CD14-positive monocyte (primary cell): ENCODE measurements at regions not wholly inside any gene's neighbourhood (a gene's known extent, or its start where the extent isn't known, plus 50 kb on each side); places are given as distances from the start of the nearest gene placed in this dataset.

Source experiments
- DNase-seq, 3 donors: peaks; one replicate each; pipeline ENCODE4 v3.0.0-alpha.2; 2011 to 2022
- H2AFZ ChIP-seq: 2 replicates; pipeline ENCODE4 v1.6.0; 2012; ENCODE audit warnings: mild to moderate bottlenecking, low read depth, low read length, inconsistent platforms; ENCODE audit not compliant: insufficient read depth, poor library complexity, severe bottlenecking
- H3K27ac ChIP-seq, 2 donors: 1 replicate in 1 of 2; 2 replicates in 1 of 2; pipeline ENCODE4 v1.5.1; 2012 to 2013; ENCODE audit warnings: low read length in 2 of 2, control low read depth in 1 of 2, inconsistent platforms in 1 of 2, low read depth in 1 of 2, mild to moderate bottlenecking in 1 of 2
- H3K27me3 ChIP-seq, 2 donors: one replicate each; pipeline versions ENCODE4 v1.6.0 to v1.6.1; 2011 to 2013; ENCODE audit warnings: low read length in 2 of 2; ENCODE audit not compliant: control insufficient read depth in 2 of 2, insufficient read depth in 2 of 2
- H3K36me3 ChIP-seq, 2 donors: replicated peaks in 1 of 2; 1 replicate in 1 of 2; 2 replicates in 1 of 2; pipeline versions ENCODE4 v1.5.1 to v1.6.1; 2012 to 2013; ENCODE audit warnings: low read length in 2 of 2, control low read depth in 1 of 2, inconsistent platforms in 1 of 2, mild to moderate bottlenecking in 1 of 2; ENCODE audit not compliant: insufficient read depth in 2 of 2, control insufficient read depth in 1 of 2
- H3K4me1 ChIP-seq, 2 donors: 1 replicate in 1 of 2; 2 replicates in 1 of 2; pipeline versions ENCODE4 v1.5.1 to v1.6.1; 2012 to 2013; ENCODE audit warnings: low read length in 2 of 2, control low read depth in 1 of 2, inconsistent platforms in 1 of 2, mild to moderate bottlenecking in 1 of 2, moderate library complexity in 1 of 2; ENCODE audit not compliant: insufficient read depth in 2 of 2, control insufficient read depth in 1 of 2
- H3K4me2 ChIP-seq: replicated peaks from 2 replicates; pipeline ENCODE3; 2012; ENCODE audit warnings: low read length, moderate library complexity, mild to moderate bottlenecking; ENCODE audit not compliant: poor library complexity, severe bottlenecking; ENCODE audit errors: extremely low read depth
- H3K4me3 ChIP-seq, 3 experiments: fragments of 200-600 bp in 1 of 3; sonication (generic) in 1 of 3; replicated peaks in 1 of 3; 1 replicate in 2 of 3; 2 replicates in 1 of 3; pipeline ENCODE4 v1.5.1; 2011 to 2013; ENCODE audit warnings: low read length in 3 of 3, mild to moderate bottlenecking in 3 of 3, control low read depth in 2 of 3, low read depth in 2 of 3, inconsistent platforms in 1 of 3, moderate library complexity in 1 of 3
- H3K79me2 ChIP-seq: 2 replicates; pipeline ENCODE4 v1.6.0; 2012; ENCODE audit warnings: mild to moderate bottlenecking, control low read depth, inconsistent platforms, low read length, moderate library complexity; ENCODE audit not compliant: insufficient read depth
- H3K9ac ChIP-seq: 2 replicates; pipeline ENCODE4 v1.6.0; 2017; ENCODE audit warnings: low read length, mild to moderate bottlenecking; ENCODE audit not compliant: insufficient read depth, poor library complexity, severe bottlenecking
- H3K9me3 ChIP-seq, 2 donors: replicated peaks in 1 of 2; 1 replicate in 1 of 2; 2 replicates in 1 of 2; pipeline versions ENCODE4 v1.5.1 to v1.6.1; 2012 to 2013; ENCODE audit warnings: low read length in 2 of 2, control low read depth in 1 of 2; ENCODE audit not compliant: control insufficient read depth in 1 of 2, insufficient read depth in 1 of 2
- H4K20me1 ChIP-seq: 2 replicates; pipeline ENCODE4 v1.6.0; 2012; ENCODE audit warnings: mild to moderate bottlenecking, low read length, control low read depth, moderate library complexity; ENCODE audit not compliant: insufficient read depth
- H3K27ac Mint-ChIP-seq, 7 donors: one replicate each; pipeline ENCODE4 v1.8.0; 2020; ENCODE audit warnings: mild to moderate bottlenecking in 7 of 7, mixed read lengths in 7 of 7, moderate library complexity in 6 of 7, inconsistent platforms in 2 of 7
- H3K27me3 Mint-ChIP-seq, 3 donors: one replicate each; pipeline ENCODE4 v1.8.0; 2021 to 2022; ENCODE audit warnings: low read depth in 3 of 3, mild to moderate bottlenecking in 3 of 3, mixed read lengths in 3 of 3, moderate library complexity in 3 of 3, inconsistent platforms in 1 of 3
- H3K36me3 Mint-ChIP-seq, 2 donors: one replicate each; pipeline ENCODE4 v1.8.0; 2020; ENCODE audit warnings: mixed read lengths in 2 of 2, inconsistent platforms in 1 of 2, mild to moderate bottlenecking in 1 of 2
- H3K4me1 Mint-ChIP-seq: one replicate; pipeline ENCODE4 v1.8.0; 2020; ENCODE audit warnings: mild to moderate bottlenecking, mixed read lengths
- H3K4me3 Mint-ChIP-seq, 2 donors: one replicate each; pipeline ENCODE4 v1.8.0; 2020; ENCODE audit warnings: mild to moderate bottlenecking in 2 of 2, mixed read lengths in 2 of 2, moderate library complexity in 1 of 2
- H3K9me3 Mint-ChIP-seq, 7 donors: one replicate each; pipeline ENCODE4 v1.8.0; 2020 to 2022; ENCODE audit warnings: mixed read lengths in 7 of 7, mild to moderate bottlenecking in 6 of 7, moderate library complexity in 6 of 7, inconsistent platforms in 2 of 7
- CTCF ChIP-seq: fragments of 200-600 bp; IDR thresholded peaks from one replicate; pipeline ENCODE4 v1.8.0; 2022; ENCODE audit warnings: antibody characterized with exemption, mild to moderate bottlenecking
- WGBS: methylation state at CpG from one replicate; pipeline ENCODE4 v1.1.5; 2013; ENCODE audit warnings: missing lambda C conversion rate; ENCODE audit not compliant: insufficient coverage; 5-methylcytosine and 5-hydroxymethylcytosine counted together
- intact Hi-C, 2 donors: fragments of 100-400 bp; cut with micrococcal nuclease; formaldehyde crosslinking; loops; one replicate each; pipeline versions ENCODE4 v1.15.0 to v1.15.1; 2023

GRCh38 chr18:68459968-68460367 is 254.9 kb downstream of the TMX3 start:
- WGBS: 97% methylated on average over 6 of the region's 12 CpGs
- no peaks in the 10 kb centered on the region for H3K79me2 ChIP-seq
- DNase-seq: no peak
- no peak overlapping the region for H2AFZ ChIP-seq
- H3K9ac ChIP-seq: no peak overlapping the region
- H3K4me1 ChIP-seq: no peaks in the 10 kb centered on the region
- Mint-ChIP-seq H3K27me3 (no peaks in the 10 kb centered on the region), H3K36me3 (no peaks in the 10 kb centered on the region), H3K4me1 (no peaks in the 10 kb centered on the region), H3K9me3 (peaks cover 0 to 6% (median 3%) of the 10 kb centered on the region in 7 donors), H3K27ac (no peak overlapping the region), H3K4me3 (no peak overlapping the region)
- H3K4me3 ChIP-seq: no peak overlapping the region
- no peaks in the 10 kb centered on the region for H4K20me1 ChIP-seq
- no peaks in the 10 kb centered on the region for H3K9me3 ChIP-seq
- no peak for TF ChIP-seq CTCF
- no peak overlapping the region for H3K27ac ChIP-seq
- H3K36me3 ChIP-seq: no peaks in the 10 kb centered on the region
- intact Hi-C loops: no loop called here
- no peaks in the 10 kb centered on the region for H3K27me3 ChIP-seq
- H3K4me2 ChIP-seq: no peak overlapping the region

GRCh38 chr18:68456985-68457384 is 257.9 kb downstream of the TMX3 start:
- no peak overlapping the region for H3K4me3 Mint-ChIP-seq
- no peak for TF ChIP-seq CTCF
- Histone ChIP-seq H3K9me3 (no peaks in the 10 kb centered on the region), H3K4me2 (no peak overlapping the region), H2AFZ (no peak overlapping the region), H3K4me3 (no peak overlapping the region), H3K27me3 (no peaks in the 10 kb centered on the region), H3K4me1 (no peaks in the 10 kb centered on the region), H3K79me2 (no peaks in the 10 kb centered on the region), H3K36me3 (no peaks in the 10 kb centered on the region), H3K27ac (no peak overlapping the region), H3K9ac (no peak overlapping the region), H4K20me1 (no peaks in the 10 kb centered on the region)
- no peak overlapping the region for H3K27ac Mint-ChIP-seq
- DNase-seq: no peak
- H3K9me3 Mint-ChIP-seq: peaks cover 0 to 6% (median 3%) of the 10 kb centered on the region in 7 donors
- H3K36me3 Mint-ChIP-seq: no peaks in the 10 kb centered on the region
- no CpG with 5 or more reads among the region's 4 CpGs for WGBS
- intact Hi-C loops: no loop called here
- H3K4me1 Mint-ChIP-seq: no peaks in the 10 kb centered on the region
- H3K27me3 Mint-ChIP-seq: no peaks in the 10 kb centered on the region
